HEK293 (cell line): ENCODE measurements at regions not wholly inside any gene's neighbourhood (a gene's known extent, or its start where the extent isn't known, plus 50 kb on each side); places are given as distances from the start of the nearest gene placed in this dataset.

Experiments
- CTCF ChIA-PET: fragments of 350-600 bp; formaldehyde crosslinking; extraction: SDS; loops from one replicate; lab custom pipeline; 2021; ENCODE audit warnings: antibody characterized with exemption; lab: Yijun Ruan, JAX
- POLR2A ChIA-PET: fragments of 300-600 bp; formaldehyde crosslinking; extraction: SDS; loops from one replicate; lab custom pipeline; 2020; ENCODE audit warnings: antibody characterized with exemption, inconsistent platforms; lab: Yijun Ruan, JAX
- H3K27ac ChIP-seq: fragments of 200-500 bp; sonication (Bioruptor generic); 2 replicates; pipeline ENCODE4 v1.5.1; 2014; ENCODE audit warnings: low read depth, low read length, control low read depth, inconsistent platforms; ENCODE audit errors: extremely low read depth
- H3K36me3 ChIP-seq, 2 experiments: fragments of 200-500 bp in 1 of 2; sonication (Bioruptor generic) in 1 of 2; 1 replicate in 1 of 2; 2 replicates in 1 of 2; pipeline ENCODE4 v1.5.1; 2014 to 2017; ENCODE audit warnings: inconsistent platforms in 2 of 2, low read length in 2 of 2; ENCODE audit not compliant: control insufficient read depth in 2 of 2, insufficient read depth in 1 of 2
- H3K4me1 ChIP-seq: fragments of 200-500 bp; sonication (Bioruptor generic); 2 replicates; pipeline ENCODE4 v1.5.1; 2014; ENCODE audit warnings: mild to moderate bottlenecking, low read length, inconsistent platforms; ENCODE audit not compliant: control insufficient read depth, insufficient read depth
- H3K4me3 ChIP-seq: 2 replicates; pipeline ENCODE4 v1.5.1; 2011; ENCODE audit warnings: low read depth, mild to moderate bottlenecking, control low read depth, low read length, moderate library complexity
- H3K9me3 ChIP-seq: fragments of 200-500 bp; sonication (Bioruptor generic); 2 replicates; pipeline ENCODE4 v1.5.1; 2014; ENCODE audit warnings: low read depth, low read length, inconsistent platforms; ENCODE audit not compliant: control insufficient read depth, insufficient read depth
- BCL11A ChIP-seq: fragments of 450-650 bp; formaldehyde crosslinking; IDR thresholded peaks from 2 replicates; pipeline ENCODE4 v1.5.1; 2016; ENCODE audit warnings: low read depth, missing biosample characterization, missing genetic modification characterization
- ELK4 ChIP-seq: IDR thresholded peaks from 2 replicates; pipeline ENCODE4 v1.6.1; 2011; ENCODE audit warnings: mild to moderate bottlenecking, low read depth, low read length, borderline replicate concordance
- GLIS1 ChIP-seq: fragments of 450-650 bp; formaldehyde crosslinking; IDR thresholded peaks from 2 replicates; pipeline ENCODE4 v1.5.1; 2016; ENCODE audit warnings: missing biosample characterization, missing genetic modification characterization
- MYNN ChIP-seq: fragments of 450-650 bp; formaldehyde crosslinking; IDR thresholded peaks from 2 replicates; pipeline ENCODE4 v1.5.1; 2016; ENCODE audit warnings: missing biosample characterization, missing genetic modification characterization, borderline replicate concordance
- ZBTB11 ChIP-seq: fragments of 450-650 bp; formaldehyde crosslinking; conservative IDR thresholded peaks from 2 replicates; pipeline ENCODE4 v1.5.1; 2016; ENCODE audit warnings: low read depth, missing biosample characterization, missing genetic modification characterization
- ZFP69B ChIP-seq: fragments of 450-650 bp; formaldehyde crosslinking; IDR thresholded peaks from 2 replicates; pipeline ENCODE4 v1.5.1; 2016; ENCODE audit warnings: missing biosample characterization, missing genetic modification characterization
- ZNF221 ChIP-seq: fragments of 450-650 bp; formaldehyde crosslinking; IDR thresholded peaks from 2 replicates; pipeline ENCODE4 v1.5.1; 2017; ENCODE audit warnings: missing biosample characterization, missing genetic modification characterization, borderline replicate concordance
- ZNF449 ChIP-seq: fragments of 450-650 bp; formaldehyde crosslinking; IDR thresholded peaks from 2 replicates; pipeline ENCODE4 v1.5.1; 2017; ENCODE audit warnings: missing biosample characterization, mild to moderate bottlenecking, missing genetic modification characterization, moderate library complexity
- ZNF501 ChIP-seq: fragments of 450-650 bp; formaldehyde crosslinking; IDR thresholded peaks from 2 replicates; pipeline ENCODE4 v1.5.1; 2016; ENCODE audit warnings: missing biosample characterization, missing genetic modification characterization
- ZNF544 ChIP-seq: fragments of 450-650 bp; formaldehyde crosslinking; IDR thresholded peaks from 2 replicates; pipeline ENCODE4 v1.5.0; 2017; ENCODE audit warnings: missing biosample characterization, missing genetic modification characterization
- ZNF555 ChIP-seq: fragments of 450-650 bp; formaldehyde crosslinking; conservative IDR thresholded peaks from 2 replicates; pipeline ENCODE4 v1.5.1; 2017; ENCODE audit warnings: missing biosample characterization, mild to moderate bottlenecking, missing genetic modification characterization, inconsistent platforms
- ZNF561 ChIP-seq: fragments of 450-650 bp; IDR thresholded peaks from 2 replicates; pipeline ENCODE4 v1.5.1; 2018; ENCODE audit warnings: missing biosample characterization, missing genetic modification characterization, borderline replicate concordance
- ZNF571 ChIP-seq: fragments of 450-650 bp; formaldehyde crosslinking; IDR thresholded peaks from 2 replicates; pipeline ENCODE4 v1.5.0; 2017; ENCODE audit warnings: missing biosample characterization, missing genetic modification characterization
- ZNF645 ChIP-seq: fragments of 450-650 bp; formaldehyde crosslinking; IDR thresholded peaks from 2 replicates; pipeline ENCODE4; 2016; ENCODE audit warnings: missing biosample characterization, missing genetic modification characterization
- ZNF660 ChIP-seq: fragments of 450-650 bp; IDR thresholded peaks from 2 replicates; pipeline ENCODE4 v1.5.1; 2018; ENCODE audit warnings: missing biosample characterization, mild to moderate bottlenecking, missing genetic modification characterization
- ZSCAN18 ChIP-seq: fragments of 450-650 bp; formaldehyde crosslinking; IDR thresholded peaks from 2 replicates; pipeline ENCODE4 v1.5.1; 2016; ENCODE audit warnings: missing biosample characterization, missing genetic modification characterization
- ZSCAN30 ChIP-seq: fragments of 450-650 bp; IDR thresholded peaks from 2 replicates; pipeline ENCODE4 v1.5.1; 2018; ENCODE audit warnings: missing biosample characterization, mild to moderate bottlenecking, missing genetic modification characterization, moderate library complexity

- no peak for TF ChIP-seq ZBTB11
These were observed 152.9 kb downstream of the RPS24 start (continued) for GRCh38 chr10:78186572-78186971.

- Histone ChIP-seq H3K27ac (no peak overlapping the region), H3K4me1 (no peaks in the 10 kb centered on the region), H3K9me3 (no peaks in the 10 kb centered on the region), H3K4me3 (no peak overlapping the region), H3K36me3 (no peaks in the 10 kb centered on the region)
- CTCF ChIA-PET = no interaction called here
- POLR2A ChIA-PET = no interaction called here
- TF ChIP-seq ZNF501 (tag by site-specific recombination) (no peak), MYNN (no peak), ZNF561 (tag by site-specific recombination) (no peak)
These were observed 153.7 kb downstream of the RPS24 start for GRCh38 chr10:78187371-78187770.

GRCh38 chr10:78188446-78188845, 154.8 kb downstream of the RPS24 start:
- no peaks in the 10 kb centered on the region for H3K9me3 ChIP-seq
- H3K27ac ChIP-seq = no peak overlapping the region
- POLR2A ChIA-PET = interaction anchor here (0.7 kb wide), 1 partner anchor 935 kb away, joined by 4 read pairs; no protein-coding TSS in a partner anchor
- no peaks in the 10 kb centered on the region for H3K4me1 ChIP-seq
- TF ChIP-seq ZNF221 (tag by site-specific recombination) = no peak
- no peak for TF ChIP-seq ELK4
- no peak for TF ChIP-seq ZNF571 (tag by site-specific recombination)
- TF ChIP-seq ZFP69B = no peak
- no peak for TF ChIP-seq ZNF449 (tag by site-specific recombination)
- no peak for TF ChIP-seq ZSCAN30
- TF ChIP-seq GLIS1 = no peak
- TF ChIP-seq ZSCAN18 = no peak
- TF ChIP-seq ZNF544 (tag by site-specific recombination) = no peak
- no peak for TF ChIP-seq ZNF645
- TF ChIP-seq BCL11A (tag by site-specific recombination) = no peak
- TF ChIP-seq ZNF555 (tag by site-specific recombination) = no peak
- TF ChIP-seq ZNF660 (tag by site-specific recombination) = no peak
- TF ChIP-seq, all 188 proteins: peak for 0
- Histone ChIP-seq H3K36me3 (no peaks in the 10 kb centered on the region), H3K4me3 (no peak overlapping the region)
- CTCF ChIA-PET = interaction anchor here (0.6 kb wide), 2 partner anchors 20 to 346 kb away, joined by 3 to 5 read pairs; no protein-coding TSS in a partner anchor
